ENCODE measurements at regions not wholly inside any gene's neighbourhood (a gene's known extent, or its start where the extent isn't known, plus 50 kb on each side); places are given as distances from the start of the nearest gene placed in this dataset.

DNA sequence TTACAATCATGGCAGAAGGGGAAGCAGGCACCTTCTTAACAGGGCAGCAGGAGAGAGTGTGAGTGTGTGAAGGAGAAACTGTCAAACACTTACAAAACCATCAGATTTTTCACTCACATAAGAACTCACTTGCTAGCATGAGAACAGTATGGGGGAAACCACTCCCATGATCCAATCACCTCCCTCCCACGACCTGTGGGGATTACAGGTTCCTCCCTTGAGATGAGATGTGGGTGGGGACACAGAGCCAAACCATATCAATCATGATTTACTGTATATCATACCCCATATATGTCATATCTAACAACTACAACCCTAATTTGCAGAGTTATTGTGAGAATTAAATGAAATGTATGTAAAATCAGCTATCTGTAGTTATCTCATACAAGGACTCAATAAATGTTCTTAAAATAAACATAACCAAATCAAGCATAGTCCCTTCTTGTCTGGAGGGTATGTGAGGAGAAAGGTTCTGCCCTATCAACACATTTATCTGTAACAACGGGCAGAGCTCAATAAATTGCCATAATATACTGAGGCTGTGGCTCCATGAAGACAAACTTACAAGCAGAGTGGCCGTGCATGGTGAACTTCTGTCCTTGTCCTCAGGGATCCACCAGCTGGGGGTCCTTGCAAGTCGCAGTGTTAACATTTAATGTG is 504.7 kb downstream of the SOX2 start:
- no peak for DNase-seq (ENCODE audit: low read depth)

DNA sequence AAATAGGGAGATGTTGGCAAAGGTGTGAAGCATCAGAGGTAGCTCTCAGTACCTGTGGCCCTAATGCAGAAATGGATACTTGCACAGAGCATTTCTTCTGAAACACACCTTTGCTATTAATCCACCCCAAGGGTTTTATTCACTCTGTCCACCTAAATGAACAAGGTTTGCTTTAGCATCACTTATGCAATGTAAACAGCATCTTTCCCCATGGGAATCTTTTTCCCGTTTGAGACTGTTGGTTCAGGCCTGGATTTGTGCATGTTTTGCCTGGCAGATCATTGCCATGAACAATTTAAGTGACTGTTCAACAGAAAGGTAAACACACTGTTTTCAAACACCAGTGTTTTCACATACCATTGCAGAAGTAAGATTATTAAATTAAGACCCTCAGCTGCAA is 508.3 kb downstream of the SOX2 start:
- DNase-seq (ENCODE audit: low read depth), result no peak

DNA sequence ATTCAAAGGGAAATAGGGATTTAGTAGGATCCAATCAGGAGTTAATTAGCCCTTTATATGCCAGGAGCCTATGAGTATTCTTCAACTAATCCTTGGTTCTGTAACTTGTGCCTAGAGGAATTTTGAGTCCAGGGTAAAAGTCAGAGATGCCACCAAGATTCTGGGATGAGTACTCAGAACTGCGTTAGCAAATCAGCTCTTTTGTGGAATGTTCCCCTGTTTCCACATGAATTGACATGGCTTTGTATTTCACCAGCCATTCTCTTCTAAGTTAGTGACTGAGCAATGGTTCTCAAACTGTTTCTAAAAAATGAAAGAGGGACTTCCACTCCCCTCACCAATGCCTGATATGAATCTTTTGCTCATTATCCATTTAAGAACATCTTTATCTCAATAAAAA is 508.7 kb downstream of the SOX2 start:
- DNase-seq (ENCODE audit: low read depth), result no peak

DNA sequence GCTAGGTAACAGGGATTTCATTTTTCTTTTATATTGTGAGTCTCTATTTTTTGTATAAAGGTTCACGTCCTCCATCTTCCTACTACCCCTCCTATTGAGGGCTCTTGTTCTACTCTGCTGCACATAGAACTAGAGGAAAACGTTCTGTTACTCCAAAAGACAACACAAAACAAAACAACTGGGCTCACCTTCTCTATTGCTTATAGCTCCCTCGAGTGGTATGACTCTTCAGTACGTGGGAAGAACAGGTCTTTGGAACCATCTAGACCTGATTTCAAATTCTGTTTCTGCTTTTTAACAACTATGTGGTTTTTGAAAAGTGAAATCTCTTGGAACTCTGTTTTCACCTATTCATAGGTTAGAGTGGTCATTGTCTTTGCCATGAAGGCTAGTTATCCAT is 515.3 kb downstream of the SOX2 start:
- no peak for DNase-seq (ENCODE audit: low read depth)

DNA sequence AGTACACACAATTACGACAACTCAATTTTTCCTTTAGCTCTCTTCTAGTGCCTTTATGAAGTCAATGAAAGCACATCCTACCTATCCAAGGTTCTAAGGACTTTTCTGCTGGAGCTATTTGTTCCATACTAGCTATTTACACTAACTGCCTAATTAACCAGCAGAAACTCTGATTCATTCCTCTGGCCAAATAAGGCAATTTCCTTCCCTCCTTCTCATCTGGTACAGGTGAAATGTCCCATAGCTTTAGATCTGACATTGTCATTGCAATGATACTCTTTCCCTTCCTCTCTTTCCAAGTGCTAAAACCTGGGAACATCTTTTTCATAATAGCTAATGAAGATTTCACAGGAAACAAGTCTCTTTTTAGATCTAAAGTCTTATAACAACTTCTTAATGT is 521.7 kb downstream of the SOX2 start:
- DNase-seq (ENCODE audit: low read depth), result no peak

DNA sequence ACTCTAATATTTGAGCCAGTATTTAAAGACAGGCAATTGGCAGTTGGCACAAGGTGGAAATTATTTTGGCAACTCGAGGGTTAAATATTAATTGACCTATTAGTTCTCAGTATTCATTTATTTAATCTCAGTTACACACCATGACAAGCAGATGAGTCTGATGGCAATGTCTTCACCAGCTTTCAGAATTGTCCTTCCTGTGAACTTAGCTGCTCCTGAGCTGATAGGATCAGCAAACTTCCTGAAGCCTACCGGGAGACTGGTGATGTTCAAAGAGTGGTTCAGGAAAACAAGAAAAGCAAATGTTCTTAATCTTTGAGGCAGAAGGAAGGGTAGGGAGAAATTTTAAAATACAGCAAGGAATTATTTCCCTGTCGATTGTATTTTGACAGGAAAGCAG is 522.2 kb downstream of the SOX2 start:
- no peak for DNase-seq (ENCODE audit: low read depth)

DNA sequence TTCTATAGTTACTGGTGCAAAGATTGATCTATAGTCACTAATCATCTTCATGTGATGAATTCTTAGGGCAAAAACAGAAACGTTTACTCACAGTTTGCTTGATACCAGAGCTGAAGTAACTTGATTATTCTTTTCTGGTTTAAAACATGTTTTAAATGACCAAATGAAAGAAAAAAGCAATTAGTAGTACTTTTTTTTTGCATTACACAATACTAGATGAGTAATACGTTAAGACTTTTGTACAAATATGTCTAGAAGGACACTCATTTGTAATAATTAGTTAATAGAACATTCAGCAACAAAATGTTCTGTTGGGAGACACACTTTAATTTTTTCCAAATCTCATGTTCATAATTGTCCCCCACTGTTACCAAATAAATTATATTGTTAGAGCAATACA is 523.2 kb downstream of the SOX2 start:
- DNase-seq (ENCODE audit: low read depth), result no peak

DNA sequence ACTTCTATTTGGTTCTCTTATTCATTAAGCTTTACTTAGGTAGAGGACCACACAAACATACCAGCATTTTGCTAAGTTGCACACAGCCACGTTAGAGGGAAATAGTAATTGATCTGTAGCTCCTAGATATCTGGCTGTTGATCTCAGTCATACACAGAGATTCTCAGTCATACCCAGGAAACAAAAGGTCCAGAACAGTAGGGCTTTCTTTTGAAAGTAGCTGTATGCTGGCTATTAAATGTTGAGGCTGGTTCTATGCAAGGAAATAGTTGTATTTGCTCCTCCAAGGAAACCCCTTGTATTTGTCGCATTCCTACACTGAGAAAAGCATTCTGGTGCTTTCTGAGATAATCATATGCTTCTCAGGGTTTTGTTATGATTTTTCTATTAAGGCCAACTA is 523.8 kb downstream of the SOX2 start:
- no peak for DNase-seq (ENCODE audit: low read depth)

DNA sequence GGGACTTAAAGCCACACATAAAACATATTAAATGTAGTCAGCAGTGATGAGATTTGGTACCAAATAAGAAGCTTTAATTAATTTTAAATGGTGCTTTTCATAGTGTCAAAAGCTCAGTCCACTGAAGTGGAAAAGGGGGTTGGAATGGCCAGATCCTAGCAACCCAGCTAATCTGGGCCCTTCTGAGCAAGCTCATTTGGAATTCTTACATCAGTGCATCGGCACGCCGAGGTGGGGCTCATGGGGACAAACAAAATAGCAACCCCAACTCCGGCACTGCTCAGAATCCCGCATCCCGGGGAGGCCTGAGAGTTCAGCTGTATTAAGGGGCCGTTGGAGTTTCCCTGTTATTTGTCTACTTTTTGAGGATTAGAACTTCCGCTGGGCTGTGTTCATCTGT is 526.4 kb downstream of the SOX2 start:
- DNase-seq (ENCODE audit: low read depth), result peak; percentile 37

DNA sequence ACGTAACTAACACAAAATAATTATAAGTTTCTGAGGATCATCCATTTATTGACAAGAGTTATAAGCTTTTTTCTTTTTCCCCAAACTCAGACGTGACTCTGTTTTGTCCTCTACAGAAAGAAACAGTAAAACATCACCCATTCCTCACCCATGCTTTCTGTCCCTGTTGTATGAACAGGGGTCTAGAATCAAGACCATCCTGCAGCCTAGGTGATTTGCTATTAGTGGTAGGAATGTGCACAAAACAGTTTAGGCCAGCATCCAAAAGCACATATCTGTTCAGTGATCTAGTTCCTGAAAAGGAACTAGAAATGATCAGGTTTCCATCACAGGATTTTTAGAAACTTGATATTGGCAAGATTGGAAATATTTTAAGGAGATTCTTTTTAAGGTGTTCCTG is 527.6 kb downstream of the SOX2 start:
- no peak for DNase-seq (ENCODE audit: low read depth)

DNA sequence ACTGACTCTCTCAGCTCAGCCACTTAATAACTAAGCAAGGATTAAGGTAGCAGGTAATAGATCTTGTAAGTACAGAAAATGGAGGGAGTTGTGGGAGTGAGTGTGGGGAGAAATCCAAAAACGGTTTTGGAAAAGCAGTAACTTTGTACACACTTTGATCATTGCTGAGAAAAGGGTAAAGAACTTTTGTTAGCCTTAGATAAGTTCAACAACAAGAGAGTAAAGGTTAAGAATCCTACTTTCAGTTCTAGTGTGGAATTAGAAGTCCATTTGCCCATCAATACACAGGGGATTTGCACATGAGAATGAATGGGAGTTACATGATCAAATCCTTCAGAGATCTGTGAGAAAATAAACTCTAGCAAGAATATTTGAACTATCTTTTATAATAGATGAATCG is 528.7 kb downstream of the SOX2 start:
- DNase-seq (ENCODE audit: low read depth), result no peak

DNA sequence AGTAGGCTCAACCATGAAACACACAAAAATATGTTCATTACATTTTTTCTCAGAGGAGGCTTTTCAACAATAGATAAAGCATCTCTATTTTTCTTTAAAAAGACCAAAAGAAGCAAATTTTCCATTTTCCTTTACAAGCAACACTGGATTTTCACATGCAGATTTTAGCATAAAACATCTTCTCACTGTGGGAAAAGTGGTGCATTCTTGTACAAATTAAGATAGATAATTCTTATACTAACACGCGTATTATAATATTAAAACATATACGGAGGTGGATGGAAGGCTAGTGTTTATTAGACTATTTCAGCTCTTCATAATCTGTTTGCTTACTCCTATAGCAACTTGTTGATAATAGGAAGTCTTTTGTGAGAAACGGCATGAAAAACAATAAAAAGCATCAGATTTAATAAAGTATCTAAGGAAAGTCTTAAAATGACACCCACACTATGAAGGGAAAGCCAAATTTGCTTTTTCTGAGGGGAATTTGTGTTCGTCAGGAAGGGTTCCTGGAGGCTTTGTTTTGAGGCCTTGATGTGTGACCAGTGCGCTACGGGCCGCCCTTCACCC is 529.6 kb downstream of the SOX2 start:
- DNase-seq (ENCODE audit: low read depth), result no peak

DNA sequence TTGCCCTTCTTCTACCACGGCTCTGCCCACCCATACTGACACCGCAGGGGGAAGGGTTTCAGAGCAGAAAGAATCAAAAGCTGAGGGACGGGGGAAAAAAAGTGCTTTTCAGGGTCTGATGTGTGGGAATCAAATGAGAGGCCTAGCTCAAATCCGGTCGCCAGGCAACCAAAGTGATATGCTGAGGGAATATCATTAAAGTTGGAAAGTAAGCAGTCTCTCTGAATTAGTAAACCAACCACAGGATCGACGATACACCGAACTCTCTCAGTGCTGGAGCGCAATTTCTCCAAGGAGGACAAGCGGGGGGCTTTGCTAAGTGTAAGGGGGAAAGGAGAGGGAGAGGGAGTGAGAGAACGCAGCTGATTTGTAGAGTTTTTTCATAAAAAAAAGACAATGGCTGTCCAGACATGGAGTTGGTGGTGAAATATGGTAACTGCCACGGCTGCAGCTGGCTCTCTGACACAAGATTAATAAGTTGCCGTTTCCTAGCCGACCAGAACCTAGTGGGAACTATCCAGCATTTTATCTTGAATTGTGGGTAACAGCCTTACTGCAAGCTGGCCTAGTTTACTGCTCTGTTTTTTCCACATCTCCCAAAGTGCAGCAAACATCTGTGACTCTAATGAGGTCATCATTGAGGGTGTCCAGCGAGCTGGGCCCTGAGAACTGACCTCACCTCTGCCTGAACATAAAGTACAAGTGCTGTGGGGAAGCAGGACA is 530.2 kb downstream of the SOX2 start:
- DNase-seq (ENCODE audit: low read depth), result peak; percentile 41

DNA sequence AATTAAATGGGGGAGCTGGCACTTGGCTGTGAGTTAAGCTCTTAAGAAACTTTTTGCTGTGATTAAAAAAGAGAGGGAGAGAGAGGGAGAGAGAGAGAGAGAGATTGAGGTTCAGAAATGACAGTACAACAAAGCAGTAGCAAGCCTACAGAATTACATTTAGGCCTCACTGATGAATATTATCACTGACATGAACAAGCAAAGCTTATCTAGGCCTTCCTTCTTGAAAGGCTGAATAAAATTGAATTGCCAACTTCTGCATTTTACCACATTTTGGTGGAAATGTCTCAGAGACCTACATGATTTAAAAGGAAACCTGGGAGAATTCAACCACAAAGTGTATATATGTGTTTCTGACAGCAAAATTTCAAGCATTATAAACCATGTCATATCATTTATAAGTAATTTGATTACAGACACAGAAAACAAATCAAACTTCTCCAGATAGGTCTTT is 530.8 kb downstream of the SOX2 start:
- no peak for DNase-seq (ENCODE audit: low read depth)

DNA sequence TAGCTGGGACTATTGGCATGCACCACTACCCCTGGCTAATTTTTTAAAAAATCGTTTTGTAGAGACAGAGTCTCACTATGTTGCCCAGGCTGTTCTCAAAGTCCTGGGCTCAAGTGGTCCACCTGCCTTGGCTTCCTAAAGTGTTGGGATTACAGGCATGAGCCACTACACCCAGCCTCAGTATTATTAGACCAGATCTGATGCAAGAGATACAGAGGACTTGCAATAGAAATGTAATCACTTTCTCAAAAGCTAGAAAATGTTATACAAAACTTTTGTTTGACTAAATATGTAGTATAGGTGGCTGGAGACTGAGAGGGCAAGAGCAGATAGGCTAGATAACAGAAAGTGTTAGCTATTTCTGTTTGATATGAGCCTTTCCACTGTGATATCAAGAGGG is 531.9 kb downstream of the SOX2 start:
- DNase-seq (ENCODE audit: low read depth), result no peak

DNA sequence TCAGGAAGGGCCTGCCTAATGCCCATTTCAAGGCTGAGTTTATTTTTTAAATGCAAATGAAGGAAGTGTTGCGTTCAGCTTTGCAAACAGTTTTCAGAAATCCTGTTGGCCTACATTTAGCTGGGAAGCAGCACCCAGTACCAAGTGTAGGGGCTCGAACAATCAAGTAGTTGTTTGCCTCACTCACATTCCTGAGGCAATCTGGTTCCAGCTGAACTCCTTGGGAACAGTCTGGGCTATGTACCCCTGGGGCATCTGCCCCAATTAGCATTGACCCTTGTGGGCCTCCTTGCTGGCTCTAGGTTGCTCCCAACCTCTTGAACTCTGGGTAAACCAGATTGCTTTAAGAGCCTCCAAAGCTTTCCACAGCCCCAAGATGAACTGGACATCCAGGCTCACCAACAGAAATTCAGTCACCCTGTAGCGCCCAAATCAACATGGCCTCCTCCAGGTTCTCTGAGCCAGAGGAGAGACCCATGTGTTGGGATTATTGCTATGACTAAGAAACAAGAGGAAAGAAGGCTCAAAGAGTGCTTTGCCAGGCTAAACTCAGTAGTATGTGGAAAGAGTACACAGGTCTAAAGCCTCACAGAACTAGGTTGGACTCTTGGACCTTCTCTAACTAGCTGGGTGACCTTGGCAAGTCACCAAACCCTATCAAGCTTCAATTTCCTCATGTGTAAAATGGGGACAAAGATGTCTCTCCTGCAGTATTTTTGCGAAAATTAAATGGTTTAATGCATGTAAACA is 532.7 kb downstream of the SOX2 start:
- no peak for DNase-seq (ENCODE audit: low read depth)

DNA sequence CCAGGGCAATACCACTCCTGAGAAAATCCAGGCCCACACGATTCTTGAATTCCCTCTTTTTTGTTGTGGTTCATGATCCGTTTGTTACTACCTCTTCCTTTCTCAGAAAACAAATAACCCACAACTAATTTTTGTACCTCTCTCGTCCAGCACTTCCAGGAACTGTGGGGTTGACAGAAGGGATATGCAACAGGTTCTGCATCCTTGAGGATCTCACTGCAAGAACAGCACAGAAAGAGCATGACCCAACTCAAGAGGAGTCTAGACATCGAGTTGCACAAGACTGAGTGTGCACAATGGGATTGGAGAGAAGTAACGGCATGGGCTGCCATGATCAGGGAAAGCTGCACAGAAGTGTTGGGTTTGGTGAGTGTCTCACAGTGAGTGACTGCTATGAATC is 533.3 kb downstream of the SOX2 start:
- DNase-seq (ENCODE audit: low read depth), result no peak

DNA sequence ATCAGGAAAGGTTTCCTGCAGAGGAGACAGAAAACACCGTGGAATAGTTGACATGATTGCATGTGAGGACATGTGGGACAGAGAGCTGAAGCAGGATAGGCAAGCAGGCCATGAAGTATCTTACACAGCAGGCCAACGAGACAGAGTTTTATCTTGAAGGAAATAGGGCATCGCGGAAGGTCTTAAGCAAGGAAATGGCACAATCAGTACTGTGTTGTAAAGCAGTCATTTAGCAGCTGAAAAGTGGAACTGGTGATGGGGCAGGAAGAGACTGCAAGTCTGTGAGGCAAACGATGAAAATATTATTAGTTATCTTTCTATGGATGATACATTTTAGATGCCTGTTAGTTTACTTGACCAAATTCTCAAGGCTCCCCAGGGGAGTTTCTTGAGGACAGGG is 535.1 kb downstream of the SOX2 start:
- DNase-seq (ENCODE audit: low read depth), result no peak

DNA sequence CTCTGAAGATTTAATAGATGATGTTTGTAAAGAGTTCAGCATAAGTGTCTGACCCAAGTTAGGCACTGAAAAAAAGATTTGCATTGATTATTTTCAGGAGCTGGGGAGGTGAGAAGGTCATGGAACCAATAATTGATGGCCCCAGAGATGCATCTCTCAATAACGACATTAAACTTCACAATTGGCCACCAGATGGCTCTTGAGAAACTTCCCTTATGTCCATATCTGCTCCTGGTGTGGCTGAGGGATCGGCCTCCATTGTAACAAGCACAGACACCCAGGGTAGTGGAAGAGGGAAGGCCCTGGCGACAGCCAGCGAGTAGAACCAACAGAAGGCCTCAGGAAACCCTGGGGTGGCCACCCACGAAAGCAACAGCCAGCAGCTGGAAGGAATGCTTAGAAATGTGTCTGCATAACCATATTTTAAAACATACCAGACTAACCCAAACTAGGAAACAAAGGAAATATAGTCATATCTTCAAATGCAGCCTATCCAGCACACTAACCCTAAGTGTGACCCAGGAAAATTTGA is 536.7 kb downstream of the SOX2 start:
- no peak for DNase-seq (ENCODE audit: low read depth)

DNA sequence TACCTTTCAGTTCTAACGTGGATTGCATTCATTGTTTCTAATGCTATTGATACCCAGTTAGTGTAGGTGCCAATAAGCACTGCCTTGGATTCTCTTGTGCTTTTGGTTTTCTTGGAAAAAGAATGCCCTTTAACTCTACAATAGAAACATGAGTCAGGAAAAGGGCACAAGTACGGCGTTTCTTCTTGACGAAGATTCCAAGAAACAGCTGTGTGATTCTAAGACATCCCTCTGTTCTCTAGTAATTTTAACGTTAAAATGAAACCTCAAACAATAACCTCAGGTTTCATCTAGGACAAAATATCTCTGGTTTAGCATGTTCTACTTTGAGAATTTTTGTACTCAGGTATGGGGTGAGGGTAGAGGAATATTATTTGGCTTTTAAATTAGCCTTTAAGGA is 540.5 kb upstream of the ATP11B start:
- no peak for DNase-seq (ENCODE audit: low read depth)

DNA sequence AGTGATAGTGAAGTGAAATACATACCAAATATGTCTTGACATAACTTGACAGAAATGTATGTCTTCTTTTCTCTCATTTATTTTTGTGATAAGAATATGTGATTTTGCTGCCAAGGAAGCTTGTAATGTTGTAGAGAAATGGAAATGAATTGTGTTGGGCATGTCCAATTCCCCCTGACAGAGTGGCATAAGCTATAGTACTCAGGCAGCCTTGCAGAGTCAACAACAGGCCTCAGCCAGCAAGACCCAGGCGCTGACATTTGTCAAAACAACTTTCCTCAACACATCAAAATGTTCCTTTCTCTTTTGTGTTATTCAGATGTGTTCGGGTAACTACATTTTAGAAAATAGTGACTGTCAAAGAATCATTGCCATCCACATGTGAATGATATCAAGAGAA is 538.1 kb upstream of the ATP11B start:
- DNase-seq (ENCODE audit: low read depth), result no peak

DNA sequence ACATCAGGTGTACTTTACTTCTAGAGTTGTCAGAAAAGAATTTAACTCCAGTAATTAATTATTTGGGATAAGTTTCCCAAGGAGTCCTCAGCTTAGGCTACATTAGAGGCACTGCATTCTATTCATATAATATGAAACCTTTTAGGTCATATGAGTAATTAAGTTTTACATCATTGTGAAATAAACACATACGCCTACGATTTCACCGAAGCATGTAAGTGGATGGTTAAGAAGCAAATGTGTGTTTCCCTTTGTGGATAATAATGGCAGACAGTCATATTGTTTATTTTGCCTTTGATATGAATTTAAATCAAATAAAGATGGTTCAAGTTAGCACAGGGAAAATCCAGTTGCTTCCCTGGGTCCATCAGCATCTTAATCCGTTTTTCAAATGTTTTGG is 535.9 kb upstream of the ATP11B start:
- no peak for DNase-seq (ENCODE audit: low read depth)
